ENCODE measurements at regions not wholly inside any gene's neighbourhood (a gene's known extent, or its start where the extent isn't known, plus 50 kb on each side); places are given as distances from the start of the nearest gene placed in this dataset.

- TF ChIP-seq CTCF (IDR thresholded peaks at IDR 0.05), result no peak
- no peak for TF ChIP-seq POLR2A (IDR thresholded peaks at IDR 0.05)
These were observed 162.8 kb downstream of the PPP1R2C start for GRCh38 chrX:42615161-42615563.

All from heart left ventricle (tissue), 13 donors.